Kidney epithelial cell (primary cell): ENCODE measurements at regions not wholly inside any gene's neighbourhood (a gene's known extent, or its start where the extent isn't known, plus 50 kb on each side); places are given as distances from the start of the nearest gene placed in this dataset.

Experiments used
- DNase-seq: peaks from one replicate; pipeline ENCODE4 v3.0.0-alpha.2; 2010; ENCODE audit warnings: low read depth
- H3K27me3 ChIP-seq: 2 replicates; pipeline ENCODE4 v1.6.0; 2011; ENCODE audit warnings: low read length; ENCODE audit not compliant: control insufficient read depth, insufficient read depth
- H3K36me3 ChIP-seq: 2 replicates; pipeline ENCODE4 v1.5.1; 2011; ENCODE audit warnings: low read length; ENCODE audit not compliant: control insufficient read depth, insufficient read depth
- H3K4me3 ChIP-seq: 2 replicates; pipeline ENCODE4 v1.5.1; 2011; ENCODE audit warnings: low read depth, mild to moderate bottlenecking, control low read depth, low read length
- TF ChIP-seq, protein P1 (sequence below): IDR thresholded peaks from 2 replicates; pipeline ENCODE4 v1.5.1; 2011; ENCODE audit warnings: mild to moderate bottlenecking, moderate library complexity, low read length, control low read depth, inconsistent platforms; ENCODE audit not compliant: insufficient read depth, poor library complexity, severe bottlenecking

DNA sequence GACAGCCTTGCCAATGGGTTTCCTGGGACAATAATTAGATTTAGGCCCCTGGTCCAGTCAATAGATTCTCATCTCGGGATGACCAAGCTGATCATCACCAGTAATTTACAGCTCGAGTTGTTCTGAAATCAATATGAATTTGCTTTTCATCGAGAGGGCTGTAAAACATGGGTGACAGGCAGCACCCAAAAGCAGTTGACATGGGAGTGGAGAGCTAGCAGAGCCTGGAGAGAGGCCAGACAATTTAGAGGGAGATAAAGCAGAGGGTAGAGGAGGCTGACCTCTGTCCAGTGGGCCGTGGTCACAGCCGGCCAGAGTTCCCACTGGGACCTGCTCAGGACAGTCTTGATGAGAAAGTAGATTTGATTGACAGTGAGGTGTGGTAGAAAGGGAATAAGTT, 157.3 kb downstream of the ASCL4 start:
- H3K36me3 ChIP-seq: no peaks in the 10 kb centered on the region
- no peak for DNase-seq
- TF ChIP-seq, protein P1, sequence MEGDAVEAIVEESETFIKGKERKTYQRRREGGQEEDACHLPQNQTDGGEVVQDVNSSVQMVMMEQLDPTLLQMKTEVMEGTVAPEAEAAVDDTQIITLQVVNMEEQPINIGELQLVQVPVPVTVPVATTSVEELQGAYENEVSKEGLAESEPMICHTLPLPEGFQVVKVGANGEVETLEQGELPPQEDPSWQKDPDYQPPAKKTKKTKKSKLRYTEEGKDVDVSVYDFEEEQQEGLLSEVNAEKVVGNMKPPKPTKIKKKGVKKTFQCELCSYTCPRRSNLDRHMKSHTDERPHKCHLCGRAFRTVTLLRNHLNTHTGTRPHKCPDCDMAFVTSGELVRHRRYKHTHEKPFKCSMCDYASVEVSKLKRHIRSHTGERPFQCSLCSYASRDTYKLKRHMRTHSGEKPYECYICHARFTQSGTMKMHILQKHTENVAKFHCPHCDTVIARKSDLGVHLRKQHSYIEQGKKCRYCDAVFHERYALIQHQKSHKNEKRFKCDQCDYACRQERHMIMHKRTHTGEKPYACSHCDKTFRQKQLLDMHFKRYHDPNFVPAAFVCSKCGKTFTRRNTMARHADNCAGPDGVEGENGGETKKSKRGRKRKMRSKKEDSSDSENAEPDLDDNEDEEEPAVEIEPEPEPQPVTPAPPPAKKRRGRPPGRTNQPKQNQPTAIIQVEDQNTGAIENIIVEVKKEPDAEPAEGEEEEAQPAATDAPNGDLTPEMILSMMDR: no peak

DNA sequence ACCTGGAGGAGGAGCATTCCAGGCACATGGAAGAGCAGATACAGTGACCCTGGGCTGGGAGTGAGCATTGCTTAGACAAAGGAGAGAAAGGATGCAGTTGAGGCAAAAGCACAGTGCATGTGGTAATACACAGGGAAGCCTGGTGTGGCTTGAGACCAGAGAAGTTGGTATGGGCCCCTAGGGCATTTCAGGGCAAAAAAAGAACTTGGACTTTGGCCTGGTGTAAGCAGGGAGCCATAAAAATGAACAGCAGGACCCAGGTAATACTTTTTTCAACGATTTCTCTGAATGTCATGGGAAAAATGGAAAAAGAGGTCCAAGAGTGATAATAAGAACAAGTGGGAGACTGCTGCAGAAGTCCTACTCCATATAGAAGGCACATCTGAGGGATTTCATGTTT, 163.9 kb downstream of the ASCL4 start:
- DNase-seq: no peak
- H3K4me3 ChIP-seq: no peak overlapping the region
- no peaks in the 10 kb centered on the region for H3K36me3 ChIP-seq
- peaks cover 2% of the 10 kb centered on the region for H3K27me3 ChIP-seq
- TF ChIP-seq, protein P1: no peak

More for the DNA sequence above, 157.3 kb downstream of the ASCL4 start:
- H3K27me3 ChIP-seq: no peaks in the 10 kb centered on the region
- H3K4me3 ChIP-seq: no peak overlapping the region

DNA sequence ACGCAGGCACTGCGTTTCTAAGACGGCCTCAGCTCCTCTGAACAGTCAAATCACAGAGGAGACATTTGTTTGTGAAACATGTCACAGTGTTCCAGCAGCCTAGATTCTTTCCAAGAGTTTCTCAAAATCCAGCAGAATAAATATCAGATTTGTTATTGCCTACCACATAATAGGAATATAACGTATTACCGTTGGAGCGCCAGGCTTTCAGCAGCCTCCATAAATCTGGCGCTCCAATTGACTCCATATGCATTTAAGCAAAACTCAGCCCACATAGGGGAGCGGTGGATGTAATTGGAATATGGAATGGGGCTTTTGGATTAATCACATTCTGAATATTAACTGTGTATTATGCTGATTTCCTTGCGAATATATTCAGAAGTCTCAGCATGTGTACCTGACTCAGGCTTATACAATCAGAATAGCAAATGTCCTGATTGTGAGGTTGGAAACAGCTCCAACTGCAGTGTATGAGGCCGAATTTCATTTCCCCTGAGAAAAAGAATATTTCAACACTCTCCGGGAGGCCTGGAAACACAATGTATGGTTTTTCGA, 174.0 kb downstream of the ASCL4 start:
- H3K36me3 ChIP-seq: no peaks in the 10 kb centered on the region
- DNase-seq: no peak
- no peak overlapping the region for H3K4me3 ChIP-seq
- TF ChIP-seq, protein P1: no peak
- H3K27me3 ChIP-seq: no peaks in the 10 kb centered on the region

DNA sequence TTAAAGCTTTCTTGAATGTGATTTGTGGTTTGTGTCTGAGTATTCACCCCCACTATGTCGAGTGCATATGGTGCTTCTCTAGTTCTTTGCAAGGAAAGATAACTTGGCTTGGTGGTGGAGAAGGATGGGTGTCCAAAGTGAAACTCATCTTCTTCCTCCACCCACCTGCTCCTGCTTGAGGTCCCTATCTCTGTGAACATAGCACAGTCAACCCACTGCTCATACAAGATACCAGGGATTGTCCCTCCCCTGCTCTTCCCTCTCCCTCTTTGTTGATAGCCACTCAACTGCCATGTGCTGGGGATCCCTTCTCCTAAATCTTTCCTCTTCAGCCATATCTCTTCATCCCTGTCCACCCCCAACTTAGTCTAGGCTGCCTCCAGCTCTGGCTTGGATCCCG, 176.5 kb downstream of the ASCL4 start:
- Histone ChIP-seq H3K36me3 (no peaks in the 10 kb centered on the region), H3K4me3 (no peak overlapping the region), H3K27me3 (no peaks in the 10 kb centered on the region)
- no peak for DNase-seq
- TF ChIP-seq, protein P1: no peak

DNA sequence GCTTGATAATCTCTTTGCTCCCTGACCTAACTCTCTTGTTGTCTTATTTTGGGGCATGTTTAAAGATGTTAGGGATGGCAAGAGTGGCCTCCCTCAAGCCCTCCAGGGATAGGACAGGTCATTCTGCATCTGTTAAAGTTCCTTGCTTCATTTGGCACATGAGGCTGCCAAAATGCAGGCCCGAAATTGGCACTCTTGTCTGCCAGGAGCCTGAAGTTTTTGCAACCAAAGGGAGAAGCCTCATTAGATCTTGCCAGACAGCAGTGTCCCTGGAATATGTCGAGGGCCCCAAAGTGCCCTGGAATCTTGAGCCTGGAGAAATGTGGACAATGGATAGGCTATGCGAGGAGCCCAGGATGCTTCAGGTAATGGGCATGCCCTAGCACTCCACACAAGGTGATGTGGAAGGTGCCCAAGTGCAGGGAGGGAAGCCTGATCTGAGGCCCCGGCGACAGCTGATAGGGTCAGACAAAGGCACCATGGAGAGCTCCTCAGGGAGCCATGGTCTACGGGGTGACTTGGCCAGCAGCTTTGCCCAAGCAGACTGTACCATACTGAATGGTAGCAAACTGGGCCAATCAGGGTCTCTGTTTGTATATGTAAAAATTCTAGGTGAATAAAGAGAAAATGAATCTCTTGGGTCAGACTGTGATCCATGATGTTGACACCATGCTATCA, 173.0 kb upstream of the WSCD2 start:
- Histone ChIP-seq H3K36me3 (no peaks in the 10 kb centered on the region), H3K27me3 (no peaks in the 10 kb centered on the region)
- TF ChIP-seq, protein P1: no peak

DNA sequence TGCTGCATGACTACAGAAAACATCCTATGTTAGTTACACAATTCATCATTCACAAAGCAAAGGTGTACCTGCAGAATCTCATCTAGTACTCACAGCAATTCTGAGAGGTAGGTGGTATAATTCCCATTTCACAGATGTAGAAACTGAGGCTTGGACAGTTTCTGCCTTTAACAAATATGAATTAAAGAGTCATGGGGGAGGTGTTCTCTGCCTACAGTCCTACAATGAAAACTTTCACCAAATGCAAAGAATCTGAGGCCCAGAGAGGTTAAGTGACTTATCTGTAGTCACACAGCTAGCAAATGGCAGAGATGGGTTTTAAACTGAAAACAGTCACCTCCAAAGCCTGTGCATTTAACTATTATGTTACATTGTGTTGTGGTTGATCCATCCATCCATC, 171.6 kb upstream of the WSCD2 start:
- Histone ChIP-seq H3K4me3 (no peak overlapping the region), H3K27me3 (no peaks in the 10 kb centered on the region), H3K36me3 (no peaks in the 10 kb centered on the region)
- no peak for DNase-seq
- TF ChIP-seq, protein P1: no peak

More for the DNA sequence above, 173.0 kb upstream of the WSCD2 start:
- no peak for DNase-seq
- no peak overlapping the region for H3K4me3 ChIP-seq
